HCT116 (cell line): ENCODE measurements at regions not wholly inside any gene's neighbourhood (a gene's known extent, or its start where the extent isn't known, plus 50 kb on each side); places are given as distances from the start of the nearest gene placed in this dataset.

Experiments used
- ATAC-seq: fragments of 200-7000 bp; cut with Tn5 transposase; 2 replicates; pipeline ENCODE4 v1.9.1; 2020; ENCODE audit warnings: mild to moderate bottlenecking, moderate library complexity
- BruUV-seq: library from RNA; stranded (reverse); fragments of 400-500 nt; replicated peaks from 2 replicates; lab custom pipeline; 2021; lab: Mats Ljungman, UMichigan
- CTCF ChIA-PET: fragments of 300-600 bp; sonication (Branson Sonifier 250); formaldehyde crosslinking; loops from one replicate; lab custom pipeline; 2021; ENCODE audit warnings: antibody characterized with exemption; lab: Charles Lee
- POLR2A ChIA-PET: fragments of 300-600, 350-600 bp; sonication (Branson Sonifier 250); formaldehyde crosslinking; loops from one replicate; lab custom pipeline; 2021; ENCODE audit warnings: antibody characterized with exemption; lab: Charles Lee
- RAD21 ChIA-PET, 2 experiments: fragments of 300-600 bp; sonication (Branson Sonifier 250); formaldehyde crosslinking; loops; one replicate each; lab custom pipeline; 2023; ENCODE audit warnings: low total read pairs in 2 of 2; ENCODE audit not compliant: uncharacterized antibody in 2 of 2, unreplicated experiment in 2 of 2, low non-redundant PET in 1 of 2; lab: Charles Lee
- DNase-seq: peaks from one replicate; pipeline ENCODE4 v3.0.0-alpha.2; 2010; ENCODE audit warnings: low read depth, low spot score
- H2AFZ ChIP-seq: fragments of 200-600 bp; shearing (Covaris generic), sonication (generic); 2 replicates; pipeline ENCODE4 v1.6.1; 2017; ENCODE audit warnings: low read depth, mixed run types, mixed read lengths, antibody characterized with exemption, low read length; ENCODE audit not compliant: poor library complexity, severe bottlenecking
- H3K27ac ChIP-seq: 2 replicates; pipeline ENCODE4 v1.5.1; 2012; ENCODE audit warnings: low read depth, low read length
- H3K27me3 ChIP-seq: fragments of 200-600 bp; sonication (generic); 2 replicates; pipeline ENCODE4 v1.6.1; 2016; ENCODE audit warnings: mixed run types, low read length, mixed read lengths; ENCODE audit not compliant: insufficient read depth
- H3K36me3 ChIP-seq, 2 experiments: fragments of 200-500 bp in 1 of 2; fragments of 200-600 bp in 1 of 2; sonication (Bioruptor generic) in 1 of 2; sonication (generic) in 1 of 2; 2 replicates each; pipeline versions ENCODE4 v1.5.1 to v1.6.1; 2014 to 2016; ENCODE audit warnings: low read length in 2 of 2, inconsistent platforms in 1 of 2, mixed read lengths in 1 of 2, mixed run types in 1 of 2; ENCODE audit not compliant: insufficient read depth in 2 of 2, control insufficient read depth in 1 of 2
- H3K4me1 ChIP-seq, 2 experiments: fragments of 200-600 bp in 1 of 2; sonication (generic) in 1 of 2; 2 replicates each; pipeline versions ENCODE4 v1.5.1 to v1.6.1; 2012 to 2017; ENCODE audit warnings: low read length in 2 of 2, inconsistent platforms in 1 of 2, mild to moderate bottlenecking in 1 of 2, mixed read lengths in 1 of 2, mixed run types in 1 of 2, moderate library complexity in 1 of 2; ENCODE audit not compliant: insufficient read depth in 2 of 2, control insufficient read depth in 1 of 2
- H3K4me2 ChIP-seq: fragments of 200-600 bp; sonication (generic); 2 replicates; pipeline ENCODE4 v1.6.1; 2017; ENCODE audit warnings: mixed run types, low read length, mixed read lengths
- H3K4me3 ChIP-seq, 2 experiments: fragments of 200-600 bp in 1 of 2; sonication (generic) in 1 of 2; replicated peaks in 1 of 2; 2 replicates each; pipeline ENCODE4 v1.5.1; 2011 to 2016; ENCODE audit warnings: low read length in 2 of 2, control low read depth in 1 of 2, low read depth in 1 of 2, mild to moderate bottlenecking in 1 of 2, mixed read lengths in 1 of 2, mixed run types in 1 of 2
- H3K79me2 ChIP-seq: fragments of 200-600 bp; sonication (generic); 2 replicates; pipeline ENCODE4 v1.6.1; 2017; ENCODE audit warnings: mild to moderate bottlenecking, mixed run types, low read length, moderate library complexity, mixed read lengths; ENCODE audit not compliant: insufficient read depth
- H3K9ac ChIP-seq: fragments of 200-600 bp; sonication (generic); 2 replicates; pipeline ENCODE4 v1.6.1; 2016; ENCODE audit warnings: low read length, mixed read lengths
- H3K9me2 ChIP-seq: fragments of 200-600 bp; sonication (generic), shearing (Covaris generic); 2 replicates; pipeline ENCODE4 v1.6.1; 2017; ENCODE audit warnings: mixed run types, mild to moderate bottlenecking, moderate library complexity; ENCODE audit not compliant: insufficient read depth
- H3K9me3 ChIP-seq, 2 experiments: fragments of 200-500 bp in 1 of 2; fragments of 200-600 bp in 1 of 2; sonication (Bioruptor generic) in 1 of 2; sonication (generic) in 1 of 2; 2 replicates each; pipeline ENCODE4 v1.6.1; 2014 to 2017; ENCODE audit warnings: low read length in 2 of 2, mixed read lengths in 2 of 2, inconsistent platforms in 1 of 2, low read depth in 1 of 2, mild to moderate bottlenecking in 1 of 2, mixed run types in 1 of 2, moderate library complexity in 1 of 2; ENCODE audit not compliant: control insufficient read depth in 1 of 2, insufficient read depth in 1 of 2
- H4K20me1 ChIP-seq: fragments of 200-600 bp; sonication (generic), shearing (Covaris generic); 2 replicates; pipeline ENCODE4 v1.6.1; 2017; ENCODE audit warnings: mixed run types, mild to moderate bottlenecking, moderate library complexity; ENCODE audit not compliant: insufficient read depth
- CEBPB ChIP-seq: IDR thresholded peaks from 2 replicates; pipeline ENCODE4 v1.6.1; 2012; ENCODE audit warnings: low read depth
- EGR1 ChIP-seq: IDR thresholded peaks from 2 replicates; pipeline ENCODE4 v1.6.1; 2012; ENCODE audit warnings: low read depth
- ELF1 ChIP-seq: IDR thresholded peaks from 2 replicates; pipeline ENCODE4 v1.6.1; 2012; ENCODE audit warnings: low read depth, borderline replicate concordance
- EZH2 ChIP-seq: fragments of 200-600 bp; sonication (generic); IDR thresholded peaks from 2 replicates; pipeline ENCODE4 v1.6.1; 2017; ENCODE audit warnings: antibody characterized with exemption, mixed run types
- EZH2phosphoT487 ChIP-seq: fragments of 200-600 bp; IDR thresholded peaks from 2 replicates; pipeline ENCODE4 v1.6.1; 2018; ENCODE audit warnings: antibody characterized with exemption, borderline replicate concordance
- FOSL1 ChIP-seq: IDR thresholded peaks from 2 replicates; pipeline ENCODE4 v1.6.1; 2012; ENCODE audit warnings: low read depth
- JUND ChIP-seq: IDR thresholded peaks from 2 replicates; pipeline ENCODE4 v1.6.1; 2012
- POLR2A ChIP-seq: IDR thresholded peaks from 2 replicates; pipeline ENCODE4 v1.7.0; 2011; ENCODE audit warnings: borderline replicate concordance; ENCODE audit not compliant: insufficient read depth, insufficient read length; ENCODE audit errors: extremely low read depth
- POLR2AphosphoS5 ChIP-seq: IDR thresholded peaks from 2 replicates; pipeline ENCODE4 v1.6.1; 2011; ENCODE audit warnings: mild to moderate bottlenecking, low read depth, low read length, moderate library complexity
- RAD21 ChIP-seq: IDR thresholded peaks from 2 replicates; pipeline ENCODE4 v1.6.1; 2012; ENCODE audit warnings: low read depth, mild to moderate bottlenecking
- SIN3A ChIP-seq: IDR thresholded peaks from 2 replicates; pipeline ENCODE4 v1.6.1; 2012; ENCODE audit warnings: low read depth
- SP1 ChIP-seq: IDR thresholded peaks from 2 replicates; pipeline ENCODE4 v1.6.1; 2012; ENCODE audit warnings: low read depth
- SRF ChIP-seq: IDR thresholded peaks from 2 replicates; pipeline ENCODE4 v1.6.1; 2012; ENCODE audit warnings: low read depth
- YY1 ChIP-seq: IDR thresholded peaks from 2 replicates; pipeline ENCODE4 v1.6.1; 2011; ENCODE audit warnings: low read length, low read depth, moderate library complexity, mild to moderate bottlenecking; ENCODE audit not compliant: insufficient replicate concordance; ENCODE audit errors: extremely low read depth
- ZFX ChIP-seq: fragments of 450-650 bp; IDR thresholded peaks from 2 replicates; pipeline ENCODE4 v1.6.1; 2017
- ZNF274 ChIP-seq: fragments of 200-500 bp; sonication (Bioruptor generic); IDR thresholded peaks from 2 replicates; pipeline ENCODE4 v1.6.1; 2014; ENCODE audit warnings: mild to moderate bottlenecking, low read depth, low read length, inconsistent platforms
- intact Hi-C: fragments of 100-400 bp; cut with micrococcal nuclease; formaldehyde crosslinking; loops from 2 replicates; pipeline ENCODE4 v1.10.0; 2022
- TF ChIP-seq, protein P1 (sequence below): IDR thresholded peaks from 2 replicates; pipeline ENCODE4 v1.6.1; 2012
- TF ChIP-seq, protein P2 (sequence below): IDR thresholded peaks from 2 replicates; pipeline ENCODE4 v1.6.1; 2012
- TF ChIP-seq, protein P3 (sequence below), 3 experiments: fragments of 200-600 bp in 1 of 3; sonication (generic) in 1 of 3; IDR thresholded peaks in 2 of 3; conservative IDR thresholded peaks in 1 of 3; 2 replicates each; pipeline ENCODE4 v1.5.1; 2012 to 2017; ENCODE audit warnings: low read depth in 2 of 3, low read length in 2 of 3, antibody characterized with exemption in 1 of 3, borderline replicate concordance in 1 of 3, control low read depth in 1 of 3, mild to moderate bottlenecking in 1 of 3, mixed read lengths in 1 of 3, mixed run types in 1 of 3, moderate library complexity in 1 of 3; ENCODE audit not compliant: insufficient read depth in 1 of 3
- TF ChIP-seq, protein P4 (sequence below): IDR thresholded peaks from 2 replicates; pipeline ENCODE4 v1.6.1; 2011; ENCODE audit warnings: mild to moderate bottlenecking, low read length, moderate library complexity; ENCODE audit not compliant: insufficient replicate concordance; ENCODE audit errors: extremely low read depth

DNA sequence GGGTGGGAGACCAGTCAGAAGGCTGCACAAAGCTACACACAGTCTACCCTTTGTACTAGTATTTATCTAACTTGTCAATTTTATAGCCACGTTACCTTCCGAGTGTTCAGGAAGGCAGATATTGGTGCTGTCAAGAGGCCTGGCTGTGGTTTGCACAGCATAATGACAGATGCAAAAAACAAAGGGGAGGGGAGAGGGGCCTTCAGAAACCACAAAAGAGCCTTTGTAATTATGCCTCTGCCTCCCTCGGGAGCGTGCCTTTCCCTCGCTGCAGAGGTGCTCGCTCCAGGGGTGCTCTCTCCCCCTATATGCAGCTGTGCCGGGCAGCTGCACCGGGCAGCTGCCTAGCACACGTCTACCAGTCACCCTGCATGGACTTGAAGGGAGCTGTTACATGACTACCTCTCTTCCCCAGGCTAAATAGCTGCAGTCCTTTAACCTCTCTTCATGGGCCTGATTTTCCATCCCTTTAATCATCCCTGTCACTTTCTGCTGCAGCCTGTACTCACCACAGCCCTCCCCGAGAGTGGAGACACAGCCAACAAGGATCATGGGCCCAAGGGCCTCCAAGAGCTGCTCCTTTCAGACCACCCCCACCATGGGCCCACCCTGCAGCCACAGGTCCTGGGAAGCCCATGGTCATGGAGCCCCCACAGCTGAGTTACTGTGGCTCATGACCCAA is 168.4 kb upstream of the PKDCC start:
- no peak for TF ChIP-seq RAD21
- TF ChIP-seq JUND: no peak
- TF ChIP-seq SRF: no peak
- TF ChIP-seq EGR1: no peak
- TF ChIP-seq EZH2: no peak
- no peak for TF ChIP-seq CEBPB
- TF ChIP-seq, protein P1, sequence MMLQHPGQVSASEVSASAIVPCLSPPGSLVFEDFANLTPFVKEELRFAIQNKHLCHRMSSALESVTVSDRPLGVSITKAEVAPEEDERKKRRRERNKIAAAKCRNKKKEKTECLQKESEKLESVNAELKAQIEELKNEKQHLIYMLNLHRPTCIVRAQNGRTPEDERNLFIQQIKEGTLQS: no peak
- no peak for TF ChIP-seq SIN3A
- no peak for TF ChIP-seq SP1
- no peak for TF ChIP-seq FOSL1
- TF ChIP-seq POLR2AphosphoS5: no peak
- TF ChIP-seq, protein P2, sequence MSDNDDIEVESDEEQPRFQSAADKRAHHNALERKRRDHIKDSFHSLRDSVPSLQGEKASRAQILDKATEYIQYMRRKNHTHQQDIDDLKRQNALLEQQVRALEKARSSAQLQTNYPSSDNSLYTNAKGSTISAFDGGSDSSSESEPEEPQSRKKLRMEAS: no peak
- no peak for TF ChIP-seq POLR2A
- TF ChIP-seq ZNF274: no peak
- no peak for TF ChIP-seq YY1
- TF ChIP-seq EZH2phosphoT487: no peak
- no peak for TF ChIP-seq ZFX
- TF ChIP-seq ELF1: no peak
- TF ChIP-seq, protein P3, sequence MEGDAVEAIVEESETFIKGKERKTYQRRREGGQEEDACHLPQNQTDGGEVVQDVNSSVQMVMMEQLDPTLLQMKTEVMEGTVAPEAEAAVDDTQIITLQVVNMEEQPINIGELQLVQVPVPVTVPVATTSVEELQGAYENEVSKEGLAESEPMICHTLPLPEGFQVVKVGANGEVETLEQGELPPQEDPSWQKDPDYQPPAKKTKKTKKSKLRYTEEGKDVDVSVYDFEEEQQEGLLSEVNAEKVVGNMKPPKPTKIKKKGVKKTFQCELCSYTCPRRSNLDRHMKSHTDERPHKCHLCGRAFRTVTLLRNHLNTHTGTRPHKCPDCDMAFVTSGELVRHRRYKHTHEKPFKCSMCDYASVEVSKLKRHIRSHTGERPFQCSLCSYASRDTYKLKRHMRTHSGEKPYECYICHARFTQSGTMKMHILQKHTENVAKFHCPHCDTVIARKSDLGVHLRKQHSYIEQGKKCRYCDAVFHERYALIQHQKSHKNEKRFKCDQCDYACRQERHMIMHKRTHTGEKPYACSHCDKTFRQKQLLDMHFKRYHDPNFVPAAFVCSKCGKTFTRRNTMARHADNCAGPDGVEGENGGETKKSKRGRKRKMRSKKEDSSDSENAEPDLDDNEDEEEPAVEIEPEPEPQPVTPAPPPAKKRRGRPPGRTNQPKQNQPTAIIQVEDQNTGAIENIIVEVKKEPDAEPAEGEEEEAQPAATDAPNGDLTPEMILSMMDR (IDR thresholded peaks at IDR 0.05 in 2 of 3, conservative IDR thresholded peaks at IDR 0.05 in 1 of 3; ENCODE audit: borderline replicate concordance in 1 of 3, insufficient read depth in 1 of 3, low read depth in 2 of 3, low read length in 2 of 3): no peak
- TF ChIP-seq, protein P4, sequence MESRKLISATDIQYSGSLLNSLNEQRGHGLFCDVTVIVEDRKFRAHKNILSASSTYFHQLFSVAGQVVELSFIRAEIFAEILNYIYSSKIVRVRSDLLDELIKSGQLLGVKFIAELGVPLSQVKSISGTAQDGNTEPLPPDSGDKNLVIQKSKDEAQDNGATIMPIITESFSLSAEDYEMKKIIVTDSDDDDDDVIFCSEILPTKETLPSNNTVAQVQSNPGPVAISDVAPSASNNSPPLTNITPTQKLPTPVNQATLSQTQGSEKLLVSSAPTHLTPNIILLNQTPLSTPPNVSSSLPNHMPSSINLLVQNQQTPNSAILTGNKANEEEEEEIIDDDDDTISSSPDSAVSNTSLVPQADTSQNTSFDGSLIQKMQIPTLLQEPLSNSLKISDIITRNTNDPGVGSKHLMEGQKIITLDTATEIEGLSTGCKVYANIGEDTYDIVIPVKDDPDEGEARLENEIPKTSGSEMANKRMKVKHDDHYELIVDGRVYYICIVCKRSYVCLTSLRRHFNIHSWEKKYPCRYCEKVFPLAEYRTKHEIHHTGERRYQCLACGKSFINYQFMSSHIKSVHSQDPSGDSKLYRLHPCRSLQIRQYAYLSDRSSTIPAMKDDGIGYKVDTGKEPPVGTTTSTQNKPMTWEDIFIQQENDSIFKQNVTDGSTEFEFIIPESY: no peak
- H3K36me3 ChIP-seq: no peaks in the 10 kb centered on the region
- no peaks in the 10 kb centered on the region for H4K20me1 ChIP-seq
- no peak for ATAC-seq
- no peak overlapping the region for H3K9ac ChIP-seq
- intact Hi-C loops: no loop called here
- no peak overlapping the region for H3K27ac ChIP-seq
- BruUV-seq: no TSS peak
- no peak overlapping the region for H3K4me2 ChIP-seq
- ChIA-PET POLR2A (interaction anchor here (0.6 kb wide), 1 partner anchor 217 kb away, joined by 3 read pairs; no protein-coding TSS in a partner anchor), RAD21 (no interaction called here), CTCF (interaction anchor here (1.2 kb wide), 1 partner anchor 10 kb away, joined by 3 read pairs; no protein-coding TSS in a partner anchor)
- no peaks in the 10 kb centered on the region for H3K79me2 ChIP-seq
- no peaks in the 10 kb centered on the region for H3K9me2 ChIP-seq
- H3K4me1 ChIP-seq: no peaks in the 10 kb centered on the region
- H3K4me3 ChIP-seq: no peak overlapping the region
- DNase-seq: no peak
- no peak overlapping the region for H2AFZ ChIP-seq
- no peaks in the 10 kb centered on the region for H3K9me3 ChIP-seq
- H3K27me3 ChIP-seq: 0 out of 2 replicates have a peak, but pooled peaks cover 4% of the 10 kb centered on the region
